ENCODE measurements at regions not wholly inside any gene's neighbourhood (a gene's known extent, or its start where the extent isn't known, plus 50 kb on each side); places are given as distances from the start of the nearest gene placed in this dataset.

DNA sequence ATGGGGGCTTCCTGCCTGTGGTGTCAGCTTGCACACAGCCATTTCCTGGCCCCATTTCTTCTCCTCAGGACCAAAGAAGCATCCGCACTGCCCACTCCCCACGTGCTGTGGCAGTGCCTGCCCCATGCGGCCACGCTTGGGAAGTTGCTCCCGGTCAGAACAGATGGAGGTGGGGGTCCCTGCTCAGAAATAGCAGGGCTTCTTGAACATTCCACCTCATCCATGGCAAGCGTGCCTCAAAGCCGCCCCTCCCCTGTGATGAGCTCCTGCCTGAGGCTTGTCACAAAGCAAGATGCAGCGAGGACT lies 238.2 kb downstream of the SYK start:
- Histone ChIP-seq H2BK20ac (ENCODE audit: low read length) (no peak overlapping the region), H3K4me3 (ENCODE audit: extremely low read depth in 1 of 4, insufficient read depth in 2 of 4, low read depth in 3 of 4, low read length in 4 of 4) (no peak overlapping the region), H3K27ac (ENCODE audit: low read depth, low read length) (no peak overlapping the region), H3K56ac (replicated peaks; ENCODE audit: insufficient read length, low read depth, low read length) (no peak overlapping the region), H3K79me1 (ENCODE audit: low read depth, low read length) (no peaks in the 10 kb centered on the region), H3K4ac (replicated peaks; ENCODE audit: insufficient read length, low read depth, low read length) (no peak overlapping the region), H2BK12ac (ENCODE audit: low read depth, low read length) (no peak overlapping the region), H3K14ac (ENCODE audit: insufficient read length) (no peak overlapping the region), H3K4me1 (replicated peaks in 1 of 4; ENCODE audit: control insufficient read depth in 3 of 4, insufficient read depth in 4 of 4, low read length in 3 of 4) (peaks cover 0 to 3% (median under 1%) of the 10 kb centered on the region in 4 experiments; a peak in 1 of 7 replicates), H3K23me2 (ENCODE audit: low read depth, low read length) (no peaks in the 10 kb centered on the region; the same call in 1 of the 2 replicates), H3K9me3 (ENCODE audit: insufficient read depth in 2 of 2, low read depth in 1 of 2, low read length in 1 of 2) (no peaks in the 10 kb centered on the region), H4K8ac (ENCODE audit: extremely low read depth, insufficient read depth, low read length) (no peak overlapping the region), H4K5ac (ENCODE audit: insufficient read length, low read depth, low read length) (no peak overlapping the region), H2BK5ac (ENCODE audit: low read depth, low read length) (no peak overlapping the region), H2BK120ac (replicated peaks; ENCODE audit: low read depth, low read length) (no peak overlapping the region), H2BK15ac (ENCODE audit: low read length) (no peak overlapping the region), H3K36me3 (ENCODE audit: control insufficient read depth in 2 of 4, insufficient read depth in 4 of 4, low read length in 3 of 4) (no peaks in the 10 kb centered on the region), H3K23ac (ENCODE audit: insufficient read length) (no peak overlapping the region), H3K9ac (replicated peaks in 1 of 4; ENCODE audit: extremely low read depth in 1 of 4, low read depth in 3 of 4, low read length in 3 of 4) (no peak overlapping the region), H2AK5ac (ENCODE audit: low read depth, low read length) (no peak overlapping the region), H3K79me2 (ENCODE audit: control insufficient read depth in 1 of 2, insufficient read depth in 2 of 2, low read length in 2 of 2) (no peaks in the 10 kb centered on the region), H3K4me2 (ENCODE audit: insufficient read depth in 1 of 2, low read depth in 2 of 2, low read length in 2 of 2) (no peak overlapping the region), H4K20me1 (replicated peaks in 1 of 2; ENCODE audit: control insufficient read depth in 1 of 2, insufficient read depth in 2 of 2, low read length in 2 of 2) (peaks cover 0 to 2% of the 10 kb centered on the region in 2 experiments), H4K91ac (replicated peaks; ENCODE audit: insufficient read length, low read length) (no peak overlapping the region), H3K27me3 (replicated peaks in 1 of 4; ENCODE audit: control insufficient read depth in 3 of 4, extremely low read depth in 1 of 4, insufficient read depth in 3 of 4, low read length in 3 of 4) (no peaks in the 10 kb centered on the region), H3K18ac (ENCODE audit: extremely low read depth, low read length) (no peak overlapping the region), H2AFZ (ENCODE audit: low read length) (no peak overlapping the region)
- 92% methylated on average over 8 of the region's 8 CpGs; no CpG with 5 or more reads in 1 of the 2 experiments for WGBS, 2 experiments (ENCODE audit: extremely low coverage in 1 of 2, insufficient coverage in 1 of 2, insufficient read length in 1 of 2, insufficient replicate concordance in 2 of 2, low coverage in 1 of 2, low lambda C conversion rate in 2 of 2, missing lambda C conversion rate in 1 of 2)
- FAIRE-seq (no peak), DNase-seq (ENCODE audit: low read depth in 1 of 2, low spot score in 2 of 2) (no peak)
- CTCF ChIA-PET (ENCODE audit: partially characterized antibody): interaction anchor here (0.9 kb wide), 1 partner anchor 125 kb away, joined by 3 read pairs; no protein-coding TSS in a partner anchor
- TF ChIP-seq TAF1 (IDR thresholded peaks at IDR 0.05; ENCODE audit: low read depth, low read length) (no peak), SP2 (IDR thresholded peaks at IDR 0.05; ENCODE audit: low read length) (no peak), HDAC2 (IDR thresholded peaks at IDR 0.05; ENCODE audit: borderline replicate concordance in 1 of 2, low read depth in 2 of 2, low read length in 2 of 2) (no peak), RBBP5 (IDR thresholded peaks at IDR 0.05; ENCODE audit: borderline replicate concordance, low read depth, low read length) (no peak)
- POLR2A ChIA-PET (ENCODE audit: partially characterized antibody): no interaction called here
